Stimulated activated CD4-positive, alpha-beta T cell treated with anti-CD3 and anti-CD28 coated beads, Interleukin-1b, Interleukin-23, amount 100 ng/mL, for 24 hours (primary cell): ENCODE measurements at regions not wholly inside any gene's neighbourhood (a gene's known extent, or its start where the extent isn't known, plus 50 kb on each side); places are given as distances from the start of the nearest gene placed in this dataset.
"Not testable (repeated sequence)": the region's sequence is repeated elsewhere in the genome, so short reads cannot be mapped to it uniquely, and the experiment has no call there.

Experiments
- DNase-seq, 4 experiments: peaks; one replicate each; pipeline ENCODE4 v3.0.0-alpha.2; 2020; ENCODE audit warnings: low read depth in 4 of 4, low spot score in 1 of 4

DNA sequence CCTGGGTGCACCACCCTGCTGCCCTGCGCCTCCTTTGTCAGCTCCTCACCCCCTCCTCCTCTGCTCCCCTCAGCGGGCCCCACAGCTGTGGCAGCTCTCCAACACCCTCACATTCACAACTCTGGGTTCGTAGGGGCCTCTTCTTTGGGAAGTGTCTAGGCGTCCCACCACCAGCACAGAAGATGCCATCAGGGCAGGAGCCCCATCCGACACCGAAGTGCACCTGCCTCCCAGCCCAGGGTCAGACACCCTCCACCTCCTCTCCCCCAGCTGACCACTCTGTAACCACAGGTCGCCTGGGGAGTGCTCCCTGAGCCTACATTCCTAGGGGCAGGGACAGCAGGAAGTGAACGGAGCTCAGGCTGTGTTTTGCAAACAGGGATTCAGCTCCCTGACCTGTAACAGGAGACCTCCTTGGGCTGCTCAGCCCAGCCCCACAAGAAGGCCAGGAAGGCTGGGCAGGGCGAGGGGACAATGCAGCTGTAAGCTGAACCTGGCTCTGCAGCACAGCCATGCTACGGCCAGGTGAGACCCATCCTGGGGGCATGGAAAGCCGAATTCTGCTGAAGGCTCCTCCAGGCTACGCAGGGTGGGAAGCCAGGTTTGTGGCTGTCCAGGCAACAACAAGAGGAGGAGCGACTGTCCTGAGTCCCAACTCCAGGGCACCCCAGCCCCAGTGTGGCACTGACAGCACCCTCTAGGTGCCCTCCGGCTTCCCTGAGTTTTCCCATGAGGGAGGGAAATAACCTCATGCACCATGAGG lies 269.0 kb downstream of the GOLGA6L6 start:
- DNase-seq: no peak

DNA sequence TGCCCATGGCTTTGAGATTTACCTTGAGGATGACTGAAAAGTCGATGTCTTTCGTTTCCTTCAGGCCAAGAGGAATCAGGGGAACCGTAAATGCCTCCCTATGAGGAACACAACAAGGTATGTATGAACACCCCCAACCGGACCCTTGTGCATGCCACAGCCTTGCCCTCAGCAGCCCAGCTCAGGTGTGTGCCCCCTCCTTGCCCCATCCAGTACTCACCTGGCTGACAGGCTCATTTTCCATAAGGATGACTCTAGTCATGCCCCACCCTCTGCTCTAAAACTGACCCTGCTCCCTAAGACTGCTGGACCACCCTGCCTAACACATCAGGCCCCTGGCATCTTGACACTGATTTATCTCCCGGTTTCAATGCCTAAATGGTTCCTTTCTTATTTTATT lies 270.0 kb downstream of the GOLGA6L6 start:
- no peak for DNase-seq

DNA sequence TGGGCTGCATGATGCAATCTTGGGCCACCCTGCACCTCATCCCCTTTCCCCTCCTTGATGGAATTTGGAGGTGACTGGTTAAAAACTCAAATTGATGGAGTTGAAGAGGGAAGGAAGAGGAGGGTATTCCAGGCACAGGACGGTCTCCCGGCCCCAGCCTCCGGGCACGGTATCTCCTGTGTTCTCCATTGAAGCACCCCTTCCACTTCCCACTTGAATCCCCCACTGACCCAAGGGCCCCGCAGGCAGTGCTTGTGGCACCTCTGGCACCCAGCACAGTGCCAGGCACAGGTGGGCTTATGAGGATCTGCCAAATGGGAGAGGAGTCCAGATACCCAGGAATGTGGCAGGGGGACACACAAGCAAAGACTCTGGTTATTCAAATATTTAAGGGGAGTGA lies 271.6 kb downstream of the GOLGA6L6 start:
- not testable (repeated sequence) for DNase-seq

DNA sequence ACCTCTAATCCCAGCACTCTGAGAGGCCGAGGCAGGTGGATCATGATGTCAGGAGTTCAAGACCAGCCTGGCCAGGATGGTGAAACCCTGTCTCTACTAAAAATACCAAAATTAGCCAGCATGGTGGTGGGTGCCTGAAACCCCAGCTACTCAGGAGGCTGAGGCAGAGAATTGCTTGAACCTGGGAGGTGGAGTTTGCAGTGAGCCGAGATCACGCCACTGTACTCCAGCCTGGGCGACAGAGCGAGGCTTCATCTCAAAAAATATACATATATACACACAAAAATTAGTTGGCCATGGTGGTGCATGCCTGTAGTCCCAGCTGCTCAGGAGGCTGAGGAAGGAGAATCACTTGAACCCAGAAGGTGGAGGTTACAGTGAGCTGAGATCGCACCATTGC lies 273.6 kb downstream of the GOLGA6L6 start:
- not testable (repeated sequence) for DNase-seq

DNA sequence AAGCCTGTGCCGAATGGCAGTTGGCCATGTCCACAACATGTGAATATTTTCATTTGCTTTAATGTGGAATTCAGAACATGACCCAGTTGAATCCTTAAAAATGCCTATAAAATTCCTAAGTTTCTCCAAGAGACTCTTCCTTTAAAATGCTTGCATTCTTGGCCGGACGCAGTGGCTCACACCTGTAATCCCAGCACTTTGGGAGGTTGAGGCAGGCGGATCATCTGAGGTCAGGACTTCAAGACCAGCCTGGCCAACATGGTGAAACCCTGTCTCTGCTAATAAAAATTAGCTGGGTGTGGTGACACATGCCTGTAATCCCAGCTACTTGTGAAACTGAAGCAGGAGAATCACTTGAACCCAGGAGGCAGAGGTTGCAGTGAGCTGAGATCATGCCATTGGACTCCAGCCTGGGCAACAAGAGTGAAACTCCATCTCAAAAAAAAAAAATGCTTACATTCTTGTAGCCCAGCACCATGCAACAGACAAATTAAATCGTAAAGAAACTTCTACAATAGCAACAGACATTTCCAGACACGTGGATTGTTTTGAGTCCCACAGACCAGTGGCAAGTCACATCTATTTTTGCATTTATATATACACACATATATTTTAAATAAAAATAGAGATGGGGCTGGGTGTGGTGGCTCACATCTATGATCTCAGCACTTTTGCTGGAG lies 274.4 kb downstream of the GOLGA6L6 start:
- not testable (repeated sequence) for DNase-seq

DNA sequence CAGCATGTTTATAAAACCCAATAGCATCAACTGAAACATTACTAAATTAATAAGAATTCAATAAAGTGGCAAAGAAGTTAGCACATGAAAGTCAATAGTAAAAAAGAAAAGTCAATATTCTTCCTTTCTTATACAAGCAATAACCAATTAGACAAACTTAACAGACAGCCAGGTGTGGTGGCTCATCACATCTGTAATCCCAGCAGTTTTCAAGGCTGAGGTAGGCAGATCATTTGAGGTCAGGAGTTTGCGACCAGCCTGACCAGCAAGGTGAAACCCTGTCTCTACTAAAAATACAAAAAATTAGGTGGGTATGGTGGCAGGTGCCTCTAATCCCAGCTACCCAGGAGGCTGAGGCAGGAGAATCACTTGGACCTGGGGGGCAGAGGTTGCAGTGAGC lies 275.9 kb downstream of the GOLGA6L6 start:
- DNase-seq: not testable (repeated sequence)

DNA sequence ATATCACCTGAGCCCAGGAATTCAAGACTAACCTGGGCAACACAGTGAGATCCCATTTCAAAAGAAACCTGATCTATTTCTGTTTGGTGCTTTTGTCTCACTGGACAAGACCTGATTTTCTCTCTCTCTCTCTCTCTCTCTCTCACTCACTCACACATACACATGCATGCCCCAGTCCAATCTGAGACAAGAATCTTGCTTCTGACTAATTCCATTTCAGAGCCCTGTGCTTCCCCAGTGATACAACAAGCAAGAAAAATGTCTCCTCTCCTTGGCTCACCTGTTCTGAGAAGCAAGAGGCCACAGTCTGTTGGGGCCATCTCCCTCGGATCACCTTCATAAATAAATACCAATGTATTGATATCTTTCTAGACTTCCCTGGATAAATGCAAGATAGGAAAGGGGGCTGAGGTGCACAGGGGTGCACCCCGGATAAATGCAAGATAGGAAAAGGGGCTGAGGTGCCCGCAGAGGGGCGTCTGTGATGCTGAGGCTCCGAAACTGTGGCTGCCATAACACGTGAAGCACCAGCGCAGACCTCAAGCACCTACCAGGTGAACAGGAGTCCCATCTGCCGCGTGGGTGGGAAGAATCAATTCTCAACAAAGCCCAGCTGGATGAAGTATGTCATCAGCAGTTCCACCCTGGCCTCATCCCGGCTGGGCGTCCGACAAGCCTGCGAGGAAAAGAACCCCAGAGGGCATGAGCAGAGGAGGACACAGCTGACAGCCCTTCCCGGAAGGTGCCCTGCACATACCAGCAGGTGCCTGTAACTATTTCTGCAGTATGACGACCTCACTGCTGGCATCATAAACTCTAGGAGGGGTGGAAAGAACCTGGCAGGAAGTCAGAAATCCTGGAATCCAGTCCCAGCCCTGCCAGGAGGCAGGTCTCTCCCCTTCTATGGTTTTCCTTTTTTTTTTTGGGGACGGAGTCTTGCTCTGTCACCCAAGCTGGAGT lies 280.0 kb downstream of the GOLGA6L6 start:
- DNase-seq: not testable (repeated sequence)

DNA sequence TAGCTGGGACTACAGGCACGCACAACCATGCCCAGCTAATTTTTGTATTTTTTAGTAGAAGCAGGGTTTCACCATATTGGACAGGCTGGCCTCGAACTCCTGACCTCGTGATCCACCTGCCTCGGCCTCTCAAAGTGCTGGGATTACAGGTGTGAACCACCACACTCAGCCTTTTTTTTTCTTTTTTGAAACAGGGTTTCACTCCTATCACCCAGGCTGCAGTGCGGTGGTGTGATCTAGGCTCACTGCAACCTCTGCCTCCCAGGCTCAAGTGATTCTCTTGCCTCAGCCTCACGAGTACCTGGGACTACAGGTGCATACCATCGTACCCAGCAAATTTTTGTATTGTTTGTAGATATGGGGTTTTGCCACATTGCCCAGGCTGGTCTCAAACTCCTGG lies 280.9 kb downstream of the GOLGA6L6 start:
- not testable (repeated sequence) for DNase-seq

DNA sequence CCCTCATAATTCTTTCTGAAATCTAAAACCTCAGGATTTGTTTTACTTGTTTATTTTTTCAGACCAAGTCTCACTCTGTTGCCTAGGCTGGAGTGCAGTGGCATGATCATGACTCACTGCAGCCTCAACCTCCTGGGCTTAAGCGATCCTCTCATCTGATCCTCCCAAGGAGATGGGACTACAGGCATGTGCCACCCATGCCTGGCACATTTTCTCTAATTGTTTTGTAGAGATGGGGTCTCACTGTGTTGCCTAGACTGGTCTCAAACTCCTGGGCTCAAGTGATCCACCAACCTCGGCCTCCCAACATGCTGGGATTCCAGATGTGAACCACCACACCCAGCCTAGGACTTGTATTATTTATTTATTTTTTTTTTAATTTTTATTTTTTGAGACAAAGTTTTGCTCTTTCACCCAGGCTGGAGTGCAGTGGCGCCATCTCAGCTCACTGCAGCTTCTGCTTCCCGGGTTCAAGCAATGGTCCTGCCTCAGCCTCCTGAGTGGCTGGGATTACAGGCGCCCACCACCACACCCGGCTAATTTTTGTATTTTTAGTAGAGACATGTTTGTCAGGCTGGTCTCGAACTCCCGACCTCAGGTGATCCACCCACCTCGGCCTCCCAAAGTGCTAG lies 281.9 kb downstream of the GOLGA6L6 start:
- not testable (repeated sequence) for DNase-seq

DNA sequence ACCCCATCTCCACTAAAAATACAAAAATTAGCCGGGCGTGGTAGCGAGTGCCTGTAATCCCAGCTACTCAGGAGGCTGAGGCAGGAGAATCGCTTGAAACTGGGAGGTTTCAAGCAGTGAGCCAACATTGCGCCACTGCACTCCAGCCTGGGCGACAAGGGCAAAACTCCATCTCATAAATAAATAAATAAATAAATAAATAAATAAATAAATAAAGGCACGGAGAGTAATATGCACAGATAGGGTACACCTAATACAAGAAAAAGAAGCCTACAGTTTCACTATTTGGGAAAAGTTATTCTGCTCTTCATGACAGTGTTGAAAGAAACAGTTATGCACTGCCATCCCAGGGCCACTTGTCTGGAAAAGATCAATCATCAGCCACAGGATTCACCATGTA lies 285.2 kb downstream of the GOLGA6L6 start:
- DNase-seq: not testable (repeated sequence)

DNA sequence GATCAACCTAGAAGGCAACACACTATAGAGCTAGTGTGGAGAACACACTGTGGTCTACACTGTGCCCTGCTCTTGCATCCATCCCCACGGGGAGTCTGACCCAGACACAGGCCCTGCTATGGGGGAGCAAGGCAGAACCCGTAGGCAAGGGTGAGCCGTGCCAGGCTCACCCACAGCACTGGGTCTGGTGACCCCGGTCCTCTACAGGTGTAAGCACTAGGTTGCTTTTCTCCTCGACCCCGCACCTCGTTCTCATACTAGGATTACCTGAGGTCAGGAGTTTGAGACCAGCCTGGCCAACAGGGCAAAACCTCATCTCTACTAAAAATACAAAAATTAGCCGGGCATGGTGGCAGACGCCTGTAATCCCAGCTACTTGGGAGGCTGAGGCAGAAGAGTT lies 286.0 kb downstream of the GOLGA6L6 start:
- not testable (repeated sequence) for DNase-seq

DNA sequence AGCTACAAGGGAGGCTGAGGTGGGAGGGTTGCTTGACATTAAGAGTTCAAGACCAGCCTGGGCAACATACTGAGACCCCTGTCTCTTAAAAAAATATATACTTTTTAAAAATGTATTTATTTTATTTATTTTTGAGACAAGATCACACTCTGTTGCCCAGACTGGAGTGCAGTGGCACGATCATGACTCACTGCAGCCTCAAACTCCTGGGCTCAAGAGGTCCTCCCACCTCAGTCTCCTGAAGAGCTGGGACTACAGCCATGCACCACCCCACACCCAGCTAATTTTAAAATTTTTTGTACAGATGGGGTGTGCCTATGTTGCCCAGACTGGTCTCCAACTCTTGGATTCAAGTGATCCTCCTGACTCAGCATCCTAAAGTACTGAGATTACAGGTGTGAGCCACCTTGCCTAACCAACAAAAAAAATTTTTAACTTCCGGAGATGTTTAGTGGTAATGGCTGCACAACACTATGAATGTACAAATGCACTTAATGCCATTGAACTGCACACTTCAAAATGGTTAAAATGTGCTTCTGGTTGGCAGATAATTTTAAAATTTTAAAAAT lies 288.5 kb downstream of the GOLGA6L6 start:
- DNase-seq: not testable (repeated sequence)

DNA sequence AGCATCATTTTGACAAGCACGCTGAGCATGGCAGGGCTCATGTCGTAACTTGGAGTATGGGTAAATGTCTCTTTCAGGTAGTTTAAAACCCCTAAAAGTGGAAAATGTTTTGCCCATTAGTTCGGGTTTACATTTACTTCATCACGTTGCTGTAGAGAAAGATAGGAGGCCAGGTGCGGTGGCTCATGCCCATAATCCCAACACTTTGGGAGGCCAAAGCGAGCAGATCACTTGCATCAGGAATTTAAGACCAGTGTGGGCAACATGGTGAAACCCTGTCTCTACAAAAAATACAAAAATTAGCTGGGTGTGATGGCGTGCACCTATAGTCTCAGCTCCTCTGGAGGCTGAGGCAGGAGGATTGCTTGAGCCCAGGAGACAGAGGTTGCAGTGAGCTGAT lies 289.6 kb downstream of the GOLGA6L6 start:
- not testable (repeated sequence) for DNase-seq

DNA sequence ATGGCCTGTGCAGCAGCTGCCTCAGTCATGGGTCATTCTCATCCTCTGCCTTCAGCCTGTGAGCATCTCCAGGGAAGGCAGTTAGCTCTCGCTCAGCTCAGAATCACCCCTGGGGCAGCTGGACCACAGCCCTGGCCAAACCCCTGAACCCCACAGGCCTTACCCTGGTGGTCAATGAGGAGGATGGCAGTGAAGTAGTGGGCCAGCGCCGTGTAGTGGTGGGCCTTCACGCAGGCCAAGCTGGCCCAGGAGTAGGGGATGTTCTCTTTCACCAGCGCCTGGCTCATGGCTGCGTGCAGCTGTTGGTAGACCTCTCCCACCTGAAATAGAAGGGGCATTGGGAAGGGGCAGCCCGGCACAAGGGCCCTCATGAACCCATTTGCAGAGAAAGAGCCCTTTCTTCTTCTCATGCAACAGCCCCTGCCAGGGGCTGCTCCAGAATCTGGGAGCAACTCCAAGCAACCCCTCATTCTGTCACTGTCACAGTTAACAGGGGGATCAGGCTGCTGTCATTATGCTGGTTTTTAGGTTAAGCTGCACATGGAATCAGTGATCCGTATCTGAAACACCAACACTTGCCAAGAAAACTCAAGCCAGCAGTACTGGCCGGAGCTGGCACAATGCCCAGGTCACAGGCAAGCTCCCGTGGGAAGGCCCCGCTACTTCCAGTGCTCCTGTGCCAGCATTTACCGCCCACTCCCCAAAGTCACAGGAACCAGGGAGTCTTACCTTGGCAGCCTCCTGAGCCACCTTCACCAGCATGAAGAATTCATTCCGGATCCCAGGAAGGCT lies 290.2 kb downstream of the GOLGA6L6 start:
- not testable (repeated sequence) for DNase-seq

DNA sequence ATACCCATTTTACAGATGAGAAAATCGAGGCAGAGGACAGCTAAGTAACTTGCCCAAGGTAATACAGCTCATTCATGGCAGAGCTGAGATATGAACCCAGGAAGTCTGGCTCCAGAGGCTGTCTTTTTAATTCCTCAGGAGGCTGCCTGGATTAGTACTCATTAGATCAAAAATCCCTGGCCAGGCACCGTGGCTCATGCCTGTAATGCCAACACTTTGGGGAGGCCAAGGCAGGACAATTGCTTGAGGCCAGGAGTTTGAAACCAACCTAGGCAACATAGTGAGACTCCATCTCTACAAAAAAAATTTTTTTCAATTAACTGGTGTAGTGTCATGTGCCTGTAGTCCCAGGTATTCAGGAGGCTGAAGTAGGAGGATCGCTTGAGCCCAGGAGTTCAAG lies 291.4 kb downstream of the GOLGA6L6 start:
- DNase-seq: not testable (repeated sequence)

DNA sequence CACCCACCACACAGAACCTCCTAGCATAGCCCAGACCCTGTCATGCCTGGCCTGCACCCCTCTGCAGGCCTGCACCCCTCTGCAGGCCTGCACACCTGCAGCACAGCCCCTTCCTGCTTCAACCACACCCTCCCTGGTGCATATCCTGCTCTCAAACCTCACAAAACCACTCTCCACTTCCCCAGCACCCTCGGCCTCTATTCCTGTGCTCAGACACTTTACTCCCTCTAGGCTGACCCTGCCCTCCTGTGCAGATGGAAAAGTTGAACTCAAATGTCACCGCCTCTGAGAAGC lies 292.0 kb downstream of the GOLGA6L6 start:
- DNase-seq: not testable (repeated sequence)

DNA sequence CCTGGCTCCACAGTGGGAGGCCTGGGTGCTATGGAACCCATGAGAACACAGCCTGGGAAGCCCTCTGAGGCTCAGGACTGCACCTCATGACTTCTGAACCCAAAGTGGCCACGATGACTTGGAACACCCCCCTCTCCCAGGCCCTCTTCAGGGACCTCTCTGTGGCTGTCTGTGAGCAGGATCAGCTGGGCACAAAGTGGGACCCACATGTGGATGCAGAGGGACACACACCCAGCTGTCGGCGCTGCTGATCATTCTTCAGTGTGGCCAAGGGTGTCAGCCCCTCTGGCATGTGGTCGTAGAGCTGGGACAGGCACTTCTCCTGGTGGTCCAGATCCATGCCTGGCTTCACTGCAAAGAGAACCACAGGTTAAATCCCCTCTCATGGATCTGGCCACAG lies 293.2 kb downstream of the GOLGA6L6 start:
- not testable (repeated sequence) for DNase-seq

DNA sequence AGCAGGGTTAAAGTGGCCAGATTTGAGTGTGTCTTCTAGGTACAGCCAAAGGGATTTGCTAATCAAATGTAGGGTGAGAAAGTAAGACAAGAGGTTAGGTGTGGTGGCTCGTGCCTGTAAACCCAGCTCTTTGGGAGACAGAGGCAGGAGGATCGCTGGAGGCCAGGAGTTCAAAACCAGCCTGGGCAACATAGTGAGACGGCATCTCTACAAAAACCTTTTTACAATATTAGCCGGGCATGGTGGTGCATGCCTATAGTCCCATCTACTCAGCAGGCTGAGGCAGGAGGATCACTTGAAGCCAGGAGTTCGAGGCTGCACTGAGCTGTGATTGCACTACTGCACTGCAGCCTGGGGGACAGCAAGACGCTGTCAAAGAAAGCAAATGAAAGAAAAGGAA lies 294.5 kb downstream of the GOLGA6L6 start:
- DNase-seq: not testable (repeated sequence)

DNA sequence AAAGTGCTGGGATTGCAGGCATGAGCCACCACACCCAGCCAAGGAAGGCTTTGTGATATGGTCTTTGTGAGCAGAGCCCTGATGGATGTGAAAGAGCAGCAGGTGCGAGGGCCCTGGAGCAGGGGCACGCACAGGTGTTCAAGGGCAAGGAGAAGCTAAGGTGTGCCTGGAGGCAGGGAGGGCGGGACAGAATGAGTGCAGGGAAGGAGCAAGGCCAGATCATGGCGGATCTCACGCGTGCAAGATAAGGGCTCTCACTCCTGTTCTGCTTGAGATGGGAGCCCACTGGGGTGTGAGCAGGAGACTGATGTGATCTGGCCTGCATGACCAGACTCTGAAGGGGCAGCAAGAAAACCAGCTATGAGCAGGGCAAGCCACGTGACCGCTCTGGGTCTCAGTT lies 295.0 kb downstream of the GOLGA6L6 start:
- DNase-seq: not testable (repeated sequence)

DNA sequence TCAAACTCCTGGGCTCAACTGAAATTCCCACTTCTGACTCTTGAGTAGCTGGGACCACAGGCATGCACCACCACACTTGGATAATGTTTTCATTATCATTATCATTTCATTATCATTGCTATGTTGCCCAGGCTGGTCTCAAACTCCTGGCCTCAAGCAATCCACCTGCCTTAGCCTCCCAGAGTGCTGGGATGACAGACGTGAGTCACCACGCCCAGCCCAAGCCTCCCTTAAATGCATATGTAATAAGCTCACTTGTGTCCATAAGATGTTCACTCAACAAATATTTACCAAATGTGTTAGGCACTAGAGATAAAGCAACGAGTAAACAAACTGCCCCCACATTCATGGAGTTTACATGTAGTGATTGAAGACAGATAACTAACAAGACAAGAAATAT lies 295.7 kb downstream of the GOLGA6L6 start:
- not testable (repeated sequence) for DNase-seq
